IPS-20b (cell line): ENCODE measurements at regions not wholly inside any gene's neighbourhood (a gene's known extent, or its start where the extent isn't known, plus 50 kb on each side); places are given as distances from the start of the nearest gene placed in this dataset.
"Not testable (repeated sequence)": the region's sequence is repeated elsewhere in the genome, so short reads cannot be mapped to it uniquely, and the experiment has no call there.

ENCODE experiments used
- H3K27ac ChIP-seq: one replicate; pipeline ENCODE4 v1.5.1; 2013; ENCODE audit warnings: low read length
- H3K27me3 ChIP-seq: 2 replicates; pipeline ENCODE4 v1.6.1; 2013; ENCODE audit warnings: mild to moderate bottlenecking, low read length, inconsistent platforms; ENCODE audit not compliant: insufficient read depth
- H3K36me3 ChIP-seq: 2 replicates; pipeline ENCODE4 v1.6.1; 2013; ENCODE audit warnings: low read depth, mild to moderate bottlenecking, inconsistent platforms, low read length, moderate library complexity; ENCODE audit not compliant: insufficient read depth
- H3K4me1 ChIP-seq: 2 replicates; pipeline ENCODE4 v1.6.1; 2013; ENCODE audit warnings: mild to moderate bottlenecking, control low read depth, inconsistent platforms, low read length, moderate library complexity; ENCODE audit not compliant: insufficient read depth
- H3K4me3 ChIP-seq: 2 replicates; pipeline ENCODE4 v1.5.1; 2013; ENCODE audit warnings: mild to moderate bottlenecking, low read length, inconsistent platforms
- H3K9ac ChIP-seq: 2 replicates; pipeline ENCODE4 v1.6.1; 2013; ENCODE audit warnings: low read depth, mild to moderate bottlenecking, inconsistent platforms, low read length, moderate library complexity
- H3K9me3 ChIP-seq: 2 replicates; pipeline ENCODE4 v1.6.1; 2013; ENCODE audit warnings: mild to moderate bottlenecking, low read depth, low read length, inconsistent platforms; ENCODE audit not compliant: insufficient read depth

DNA sequence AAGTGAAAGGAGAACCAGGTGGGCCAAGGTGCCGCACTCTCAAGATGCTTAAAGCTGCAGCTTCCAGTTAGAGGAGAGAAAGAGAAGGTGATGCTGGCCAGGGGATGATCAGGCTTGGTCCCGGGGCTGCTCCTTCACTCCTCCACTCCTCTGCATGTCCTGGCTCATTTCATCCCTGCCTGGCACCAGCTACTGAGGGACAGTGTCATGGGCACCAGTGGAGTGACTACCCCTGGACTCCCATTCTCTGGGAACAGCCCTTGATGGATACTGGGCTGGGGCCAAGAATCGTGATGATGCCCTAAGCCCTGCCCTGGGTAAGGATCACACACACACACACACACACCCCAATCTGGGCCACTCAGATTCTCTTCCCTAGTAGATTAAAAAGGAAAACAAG lies 243.7 kb downstream of the UACA start:
- no peak overlapping the region for H3K4me3 ChIP-seq
- H3K9me3 ChIP-seq, result no peaks in the 10 kb centered on the region
- H3K4me1 ChIP-seq, result 0 out of 2 replicates have a peak, but pooled peaks cover 5% of the 10 kb centered on the region
- H3K27me3 ChIP-seq, result no peaks in the 10 kb centered on the region
- H3K27ac ChIP-seq, result no peak overlapping the region
- H3K9ac ChIP-seq, result no peak overlapping the region
- no peaks in the 10 kb centered on the region for H3K36me3 ChIP-seq

GRCh38 chr15:70519004-70519365 lies 244.4 kb downstream of the UACA start:
- Histone ChIP-seq H3K4me1 (0 out of 2 replicates have a peak, but pooled peaks cover 2% of the 10 kb centered on the region), H3K27me3 (no peaks in the 10 kb centered on the region), H3K9ac (no peak overlapping the region), H3K9me3 (no peaks in the 10 kb centered on the region), H3K36me3 (no peaks in the 10 kb centered on the region), H3K27ac (no peak overlapping the region), H3K4me3 (no peak overlapping the region)

DNA sequence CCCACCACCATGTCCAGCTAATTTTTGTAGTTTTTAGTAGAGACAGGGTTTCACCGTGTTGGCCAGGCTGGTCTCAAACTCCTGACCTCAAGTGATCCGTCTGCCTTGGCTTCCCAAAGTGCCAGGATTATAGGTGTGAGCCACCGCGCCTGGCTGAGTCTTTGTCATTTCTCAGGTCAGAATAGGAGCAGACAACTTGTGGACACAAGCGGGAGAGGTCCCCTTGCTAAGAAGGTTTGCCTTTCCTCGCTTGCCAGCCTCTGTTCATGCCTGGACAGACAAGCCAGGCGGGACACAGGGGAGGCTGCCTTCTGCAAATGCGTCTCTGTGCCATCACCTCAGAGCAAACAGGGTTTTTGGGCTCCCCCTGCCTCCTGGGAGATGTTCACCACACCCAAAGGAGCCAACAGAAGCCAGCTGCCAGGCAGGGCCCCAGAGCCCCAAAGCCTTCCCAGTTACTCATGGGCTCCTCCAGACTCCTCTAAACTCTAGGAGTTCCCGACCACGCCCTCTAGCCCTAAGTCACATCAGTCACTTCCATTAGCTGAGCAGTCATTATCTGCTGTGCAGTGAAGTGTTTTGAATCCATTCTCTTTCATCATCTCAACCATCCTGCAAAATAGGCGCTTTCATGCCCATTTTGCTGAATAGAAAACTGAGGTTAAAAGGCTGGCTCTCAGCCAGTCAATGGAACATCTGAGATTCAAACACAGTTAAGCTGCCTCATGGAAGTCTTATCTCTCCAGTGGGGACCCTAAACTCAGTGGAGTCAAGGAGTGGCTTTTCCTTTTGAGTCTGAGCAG lies 245.0 kb downstream of the UACA start:
- H3K27me3 ChIP-seq, result no peaks in the 10 kb centered on the region
- H3K9ac ChIP-seq, result no peak overlapping the region
- H3K27ac ChIP-seq, result no peak overlapping the region
- no peak overlapping the region for H3K4me3 ChIP-seq
- H3K36me3 ChIP-seq, result no peaks in the 10 kb centered on the region
- H3K9me3 ChIP-seq, result no peaks in the 10 kb centered on the region
- H3K4me1 ChIP-seq, result no peaks in the 10 kb centered on the region

DNA sequence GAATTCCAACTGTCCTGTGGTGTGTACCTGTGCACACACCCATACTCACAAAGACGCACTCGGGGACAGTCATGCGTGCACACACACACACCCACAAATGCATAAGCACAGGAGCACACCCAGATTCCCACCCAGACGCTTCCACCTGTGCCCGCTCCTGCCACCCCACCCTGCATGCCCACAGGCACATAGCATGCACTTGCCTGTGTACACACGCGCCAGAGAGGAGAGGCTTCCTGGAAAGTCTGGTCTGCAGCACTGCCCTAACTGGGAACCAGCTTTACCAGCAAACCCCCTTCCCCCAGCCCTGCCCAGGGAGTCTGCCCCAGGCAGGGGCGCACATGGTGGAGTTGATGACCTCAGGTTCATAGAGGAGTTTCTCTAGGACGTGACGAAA lies 246.2 kb downstream of the UACA start:
- Histone ChIP-seq H3K9me3 (no peaks in the 10 kb centered on the region), H3K27ac (no peak overlapping the region), H3K4me1 (no peaks in the 10 kb centered on the region), H3K27me3 (no peaks in the 10 kb centered on the region), H3K9ac (no peak overlapping the region), H3K36me3 (no peaks in the 10 kb centered on the region), H3K4me3 (no peak overlapping the region)

DNA sequence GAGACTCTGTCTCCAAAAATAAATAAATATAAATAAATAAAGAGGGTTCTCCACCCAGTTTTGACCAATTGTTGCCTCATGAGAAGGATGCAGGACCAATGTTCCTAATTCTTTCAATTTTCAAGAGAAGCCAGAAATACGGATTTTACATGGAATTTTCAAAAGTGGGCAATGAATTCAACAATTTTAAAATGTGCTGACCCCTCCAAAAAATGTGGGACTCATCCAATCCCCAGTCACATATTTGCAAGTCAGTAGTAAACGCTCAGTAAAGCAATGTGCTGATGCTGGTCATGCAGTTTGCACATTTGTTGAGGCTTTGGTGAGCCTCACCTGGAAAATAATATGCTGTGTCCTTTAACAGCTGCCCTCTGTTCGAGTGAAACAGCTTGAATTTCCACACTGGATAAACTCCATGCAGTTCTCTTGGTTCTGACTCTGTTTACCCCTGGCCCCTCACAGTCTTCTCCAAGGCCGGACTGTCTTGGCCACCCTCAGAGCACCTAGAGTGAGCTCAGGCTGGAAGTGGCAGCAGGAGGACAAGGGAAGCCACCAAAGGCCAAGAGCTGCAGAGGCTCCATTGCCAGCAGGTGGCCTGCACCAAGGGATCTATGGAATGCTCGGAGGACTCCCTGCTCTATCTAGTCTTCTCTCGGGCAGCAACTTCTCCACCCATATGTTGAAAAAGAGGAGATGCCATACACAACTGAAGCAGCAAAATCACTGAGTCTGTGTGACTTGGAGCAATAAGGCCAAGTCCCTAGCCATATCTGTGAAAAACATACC lies 246.8 kb downstream of the UACA start:
- H3K27me3 ChIP-seq, result no peaks in the 10 kb centered on the region
- H3K4me1 ChIP-seq, result no peaks in the 10 kb centered on the region
- no peak overlapping the region for H3K27ac ChIP-seq
- H3K4me3 ChIP-seq, result no peak overlapping the region
- H3K9ac ChIP-seq, result no peak overlapping the region
- no peaks in the 10 kb centered on the region for H3K36me3 ChIP-seq
- no peaks in the 10 kb centered on the region for H3K9me3 ChIP-seq

- Histone ChIP-seq H3K9me3 (peaks cover 8% of the 10 kb centered on the region; the same call in 1 of the 2 replicates), H3K4me1 (no peaks in the 10 kb centered on the region), H3K27me3 (no peaks in the 10 kb centered on the region), H3K36me3 (no peaks in the 10 kb centered on the region), H3K9ac (no peak overlapping the region), H3K4me3 (no peak overlapping the region), H3K27ac (no peak overlapping the region)
Measured at GRCh38 chr15:70514251-70514650, 249.1 kb downstream of the UACA start.

DNA sequence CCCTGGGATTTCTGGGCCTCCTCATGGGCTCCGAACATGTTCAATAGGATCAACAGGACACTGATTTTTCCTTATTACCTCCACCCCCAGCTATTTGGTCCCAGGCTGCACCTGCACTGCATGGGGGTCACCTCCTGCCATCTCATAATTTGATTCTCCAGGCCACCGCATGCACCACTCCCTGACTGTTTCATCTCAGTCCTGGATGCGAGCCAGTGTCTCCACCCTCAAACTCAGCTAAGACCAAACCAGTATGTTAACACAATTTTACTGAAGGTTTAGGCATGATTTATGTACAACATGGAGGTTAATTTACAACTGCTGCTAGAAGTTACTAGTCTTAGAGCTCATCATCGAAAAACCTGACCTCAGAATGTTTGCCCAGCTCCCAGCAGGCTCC lies 249.5 kb downstream of the UACA start:
- Histone ChIP-seq H3K27ac (no peak overlapping the region), H3K36me3 (no peaks in the 10 kb centered on the region), H3K4me1 (no peaks in the 10 kb centered on the region), H3K9ac (no peak overlapping the region), H3K4me3 (no peak overlapping the region), H3K27me3 (no peaks in the 10 kb centered on the region), H3K9me3 (peaks cover 8% of the 10 kb centered on the region; the same call in 1 of the 2 replicates)

GRCh38 chr15:70512772-70513362 lies 250.5 kb downstream of the UACA start:
- Histone ChIP-seq H3K27me3 (no peaks in the 10 kb centered on the region), H3K4me1 (no peaks in the 10 kb centered on the region), H3K4me3 (no peak overlapping the region), H3K9ac (no peak overlapping the region), H3K27ac (no peak overlapping the region), H3K9me3 (peaks cover 8% of the 10 kb centered on the region; the same call in 1 of the 2 replicates), H3K36me3 (no peaks in the 10 kb centered on the region)

GRCh38 chr15:70511972-70512587 lies 251.3 kb downstream of the UACA start:
- not testable (repeated sequence) for H3K27ac ChIP-seq, H3K9ac ChIP-seq, H3K4me1 ChIP-seq, H3K27me3 ChIP-seq, H3K4me3 ChIP-seq, H3K9me3 ChIP-seq, H3K36me3 ChIP-seq

DNA sequence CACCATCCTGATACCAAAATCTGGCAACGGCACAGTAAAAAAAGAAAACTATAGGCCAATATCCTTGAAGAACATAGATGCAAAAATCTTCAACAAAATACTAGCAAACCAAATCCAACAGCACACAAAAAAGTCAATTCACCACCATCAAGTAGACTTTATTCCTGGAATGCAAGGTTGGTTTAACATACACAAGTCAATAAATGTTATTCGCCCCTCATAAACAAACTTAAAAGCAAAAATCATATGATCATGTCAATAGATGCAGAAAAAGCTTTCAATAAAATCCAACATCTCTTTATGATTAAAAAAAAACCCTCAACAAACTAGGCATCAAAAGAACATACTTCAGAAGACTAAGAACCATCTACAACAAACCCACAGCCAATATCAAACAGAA lies 252.9 kb downstream of the UACA start:
- H3K27me3 ChIP-seq, result no peaks in the 10 kb centered on the region

GRCh38 chr15:70509731-70510143 lies 253.6 kb downstream of the UACA start:
- Histone ChIP-seq H3K9ac (no peak overlapping the region), H3K27me3 (no peaks in the 10 kb centered on the region), H3K36me3 (no peaks in the 10 kb centered on the region), H3K4me1 (peaks cover 16% of the 10 kb centered on the region), H3K27ac (no peak overlapping the region), H3K9me3 (peaks cover 8% of the 10 kb centered on the region; the same call in 1 of the 2 replicates), H3K4me3 (no peak overlapping the region)

More for the DNA sequence above, 252.9 kb downstream of the UACA start:
- no peak overlapping the region for H3K4me3 ChIP-seq
- H3K4me1 ChIP-seq, result peaks cover 11% of the 10 kb centered on the region
- H3K9me3 ChIP-seq, result peaks cover 8% of the 10 kb centered on the region; the same call in 1 of the 2 replicates
- no peaks in the 10 kb centered on the region for H3K36me3 ChIP-seq
- no peak overlapping the region for H3K9ac ChIP-seq
- H3K27ac ChIP-seq, result no peak overlapping the region
